ENCODE measurements at regions not wholly inside any gene's neighbourhood (a gene's known extent, or its start where the extent isn't known, plus 50 kb on each side); places are given as distances from the start of the nearest gene placed in this dataset.

DNA sequence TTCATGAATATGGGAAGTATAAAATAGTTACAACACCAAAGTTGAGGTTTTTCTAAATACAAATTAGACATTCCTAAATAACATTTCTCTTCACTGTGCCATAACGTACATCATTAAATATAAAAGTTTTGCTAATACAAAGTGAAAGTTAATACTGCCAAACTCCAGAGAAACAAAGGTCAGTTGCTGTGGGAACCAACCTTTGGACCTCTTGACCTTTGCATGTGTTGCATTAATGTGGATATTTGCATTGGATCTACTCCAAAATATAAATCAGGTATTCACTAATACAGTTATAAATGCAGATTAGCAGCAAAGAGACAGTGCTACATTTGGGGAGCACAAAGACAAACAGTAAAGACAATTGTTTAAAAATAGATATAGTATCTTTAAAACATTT, 366.0 kb upstream of the USP15 start:
- TF ChIP-seq, protein P1, sequence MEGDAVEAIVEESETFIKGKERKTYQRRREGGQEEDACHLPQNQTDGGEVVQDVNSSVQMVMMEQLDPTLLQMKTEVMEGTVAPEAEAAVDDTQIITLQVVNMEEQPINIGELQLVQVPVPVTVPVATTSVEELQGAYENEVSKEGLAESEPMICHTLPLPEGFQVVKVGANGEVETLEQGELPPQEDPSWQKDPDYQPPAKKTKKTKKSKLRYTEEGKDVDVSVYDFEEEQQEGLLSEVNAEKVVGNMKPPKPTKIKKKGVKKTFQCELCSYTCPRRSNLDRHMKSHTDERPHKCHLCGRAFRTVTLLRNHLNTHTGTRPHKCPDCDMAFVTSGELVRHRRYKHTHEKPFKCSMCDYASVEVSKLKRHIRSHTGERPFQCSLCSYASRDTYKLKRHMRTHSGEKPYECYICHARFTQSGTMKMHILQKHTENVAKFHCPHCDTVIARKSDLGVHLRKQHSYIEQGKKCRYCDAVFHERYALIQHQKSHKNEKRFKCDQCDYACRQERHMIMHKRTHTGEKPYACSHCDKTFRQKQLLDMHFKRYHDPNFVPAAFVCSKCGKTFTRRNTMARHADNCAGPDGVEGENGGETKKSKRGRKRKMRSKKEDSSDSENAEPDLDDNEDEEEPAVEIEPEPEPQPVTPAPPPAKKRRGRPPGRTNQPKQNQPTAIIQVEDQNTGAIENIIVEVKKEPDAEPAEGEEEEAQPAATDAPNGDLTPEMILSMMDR (IDR thresholded peaks at IDR 0.05; ENCODE audit: low read depth, low read length, missing control alignments) = no peak
- H3K4me3 ChIP-seq (replicated peaks; ENCODE audit: low read depth, low read length) = no peak overlapping the region
- no peak for DNase-seq (ENCODE audit: extremely low read depth, low read depth)

DNA sequence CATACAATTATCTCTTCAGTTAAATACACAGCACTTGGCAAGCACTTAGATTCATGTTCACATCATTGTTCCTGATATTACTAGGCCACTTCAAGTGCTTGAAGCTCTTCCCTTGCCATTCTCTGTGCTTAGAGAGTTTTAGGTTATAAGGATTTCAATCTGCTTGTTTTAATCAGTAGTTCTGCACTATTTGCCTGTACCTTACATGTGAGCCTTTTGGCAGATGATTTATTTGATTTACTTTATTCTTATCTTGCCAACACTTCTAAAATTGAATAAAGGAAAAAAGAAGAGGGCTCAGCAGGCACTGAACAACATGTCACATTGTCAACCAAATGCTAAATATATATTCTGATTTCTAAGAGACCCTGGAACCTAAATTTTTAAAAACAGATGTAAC, 363.8 kb upstream of the USP15 start:
- TF ChIP-seq, protein P1 (IDR thresholded peaks at IDR 0.05; ENCODE audit: low read depth, low read length, missing control alignments) = no peak
- no peak overlapping the region for H3K4me3 ChIP-seq (replicated peaks; ENCODE audit: low read depth, low read length)
- no peak for DNase-seq (ENCODE audit: extremely low read depth, low read depth)

- TF ChIP-seq, protein P1 (IDR thresholded peaks at IDR 0.05; ENCODE audit: low read depth, low read length, missing control alignments) = no peak
- DNase-seq (ENCODE audit: extremely low read depth, low read depth) = no peak
- no peak overlapping the region for H3K4me3 ChIP-seq (replicated peaks; ENCODE audit: low read depth, low read length)
Measured at GRCh38 chr12:61902403-61902802, 357.8 kb upstream of the USP15 start.

DNA sequence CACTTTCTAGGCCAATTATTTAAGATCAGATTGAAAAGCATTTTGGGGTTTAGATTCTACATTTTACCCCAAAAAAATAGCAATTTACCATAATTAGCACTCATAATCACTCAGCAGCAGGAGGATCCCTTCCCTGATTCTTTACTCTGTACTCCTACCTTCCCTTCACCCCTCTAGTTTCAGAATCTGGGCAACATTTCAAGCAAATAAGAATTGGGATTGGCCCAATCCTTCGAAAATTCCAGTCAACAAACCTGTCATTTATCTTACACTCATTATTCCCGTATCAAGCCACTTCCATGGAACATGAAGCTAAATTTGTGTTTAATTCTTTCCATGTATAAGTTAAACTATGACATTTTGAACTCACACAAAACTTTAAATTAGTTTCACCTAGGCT, 349.1 kb upstream of the USP15 start:
- TF ChIP-seq, protein P1 (IDR thresholded peaks at IDR 0.05; ENCODE audit: low read depth, low read length, missing control alignments) = no peak
- H3K4me3 ChIP-seq (replicated peaks; ENCODE audit: low read depth, low read length) = no peak overlapping the region

DNA sequence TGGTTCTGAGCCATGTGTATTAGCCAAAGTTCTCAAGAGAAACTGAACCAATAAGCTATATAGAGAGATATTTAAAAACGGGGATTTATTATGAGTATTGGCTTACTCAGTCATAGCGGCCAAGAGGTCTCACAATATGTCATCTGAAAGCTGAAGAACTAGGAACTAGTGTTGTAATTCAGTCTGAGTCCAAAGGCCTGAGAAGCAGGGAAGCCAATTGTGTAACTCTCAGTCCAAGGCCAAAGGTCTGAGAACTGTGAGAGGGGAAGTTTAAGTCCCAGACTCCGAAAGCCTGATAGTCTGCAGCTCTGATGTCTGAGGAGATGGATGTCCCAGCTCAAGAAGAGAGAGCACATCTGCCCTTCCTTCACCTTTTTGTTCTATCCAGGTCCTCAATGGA, 344.8 kb upstream of the USP15 start:
- DNase-seq (ENCODE audit: extremely low read depth, low read depth) = no peak
- no peak overlapping the region for H3K4me3 ChIP-seq (replicated peaks; ENCODE audit: low read depth, low read length)
- TF ChIP-seq, protein P1 (IDR thresholded peaks at IDR 0.05; ENCODE audit: low read depth, low read length, missing control alignments) = no peak

More for the DNA sequence above, 349.1 kb upstream of the USP15 start:
- DNase-seq (ENCODE audit: extremely low read depth, low read depth) = no peak

DNA sequence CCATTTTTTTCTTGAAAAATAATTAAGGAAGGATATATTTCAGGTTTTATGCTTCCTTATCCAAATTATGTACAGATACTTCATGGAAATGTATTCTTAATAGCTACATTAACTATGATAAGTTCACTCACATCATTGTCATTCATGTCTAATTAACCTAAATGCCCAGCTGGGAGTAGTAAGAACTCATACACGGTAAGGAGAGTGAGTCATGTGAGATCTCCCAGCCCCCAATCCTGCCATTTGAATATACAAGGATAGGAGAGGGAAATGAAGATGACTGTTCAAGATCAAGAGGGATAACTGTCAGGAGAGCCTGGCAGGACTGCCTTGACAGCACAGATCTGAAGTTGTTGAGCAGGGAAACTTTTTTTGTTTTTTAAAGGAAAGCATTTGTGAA, 343.4 kb upstream of the USP15 start:
- TF ChIP-seq, protein P1 (IDR thresholded peaks at IDR 0.05; ENCODE audit: low read depth, low read length, missing control alignments) = no peak
- DNase-seq (ENCODE audit: extremely low read depth, low read depth) = no peak
- H3K4me3 ChIP-seq (replicated peaks; ENCODE audit: low read depth, low read length) = no peak overlapping the region

DNA sequence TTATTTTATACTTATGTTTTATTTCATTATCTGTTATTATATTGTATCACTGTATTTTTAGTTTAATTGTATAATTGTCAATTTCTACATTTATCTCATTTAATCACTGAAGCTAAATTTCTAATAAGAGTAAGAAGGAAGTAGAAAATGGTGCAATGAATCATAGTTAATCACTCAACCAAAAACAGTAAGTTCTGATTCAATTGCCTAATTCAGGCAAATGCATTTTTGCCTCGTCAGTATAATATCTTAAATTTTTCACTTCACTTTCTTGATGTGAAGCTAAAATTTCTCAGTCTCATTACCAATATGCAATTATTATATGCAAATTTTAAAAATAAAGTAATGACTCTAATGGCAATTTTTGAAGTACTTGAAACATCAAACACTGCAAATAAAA, 340.5 kb upstream of the USP15 start:
- TF ChIP-seq, protein P1 (IDR thresholded peaks at IDR 0.05; ENCODE audit: low read depth, low read length, missing control alignments) = no peak
- H3K4me3 ChIP-seq (replicated peaks; ENCODE audit: low read depth, low read length) = no peak overlapping the region
- DNase-seq (ENCODE audit: extremely low read depth, low read depth) = no peak

Data from HFF-Myc (cell line).